Neutrophil (primary cell): ENCODE measurements at regions not wholly inside any gene's neighbourhood (a gene's known extent, or its start where the extent isn't known, plus 50 kb on each side); places are given as distances from the start of the nearest gene placed in this dataset.
A peak's percentile ranks its signal among the peaks of the same experiment; 100 is the strongest.

ENCODE experiments used
- H3K27ac ChIP-seq: fragments of 200-600 bp; sonication (generic); 2 replicates; pipeline ENCODE4 v1.5.1; 2016; ENCODE audit warnings: mild to moderate bottlenecking, moderate library complexity
- H3K27me3 ChIP-seq: fragments of 200-600 bp; sonication (generic); 2 replicates; pipeline ENCODE4 v1.6.0; 2016; ENCODE audit warnings: mild to moderate bottlenecking
- H3K36me3 ChIP-seq: fragments of 200-600 bp; sonication (generic); 2 replicates; pipeline ENCODE4 v1.5.1; 2017
- H3K4me1 ChIP-seq, 2 experiments: fragments of 200-600 bp in 1 of 2; sonication (generic) in 1 of 2; 1 replicate in 1 of 2; 2 replicates in 1 of 2; pipeline versions ENCODE4 v1.5.1 to v1.6.1; 2013 to 2016; ENCODE audit warnings: low read depth in 1 of 2, low read length in 1 of 2, mild to moderate bottlenecking in 1 of 2, moderate library complexity in 1 of 2; ENCODE audit not compliant: control insufficient read depth in 1 of 2, insufficient read depth in 1 of 2
- H3K4me3 ChIP-seq, 2 experiments: fragments of 200-600 bp in 1 of 2; sonication (generic) in 1 of 2; 1 replicate in 1 of 2; 2 replicates in 1 of 2; pipeline ENCODE4 v1.5.1; 2013 to 2016; ENCODE audit warnings: low read depth in 1 of 2, low read length in 1 of 2, mild to moderate bottlenecking in 1 of 2, moderate library complexity in 1 of 2
- H3K9me3 ChIP-seq: fragments of 200-600 bp; sonication (generic); 2 replicates; pipeline ENCODE4 v1.5.1; 2016
- CTCF ChIP-seq: fragments of 200-600 bp; sonication (generic); IDR thresholded peaks from 2 replicates; pipeline ENCODE4 v1.5.1; 2016; ENCODE audit warnings: antibody characterized with exemption

DNA sequence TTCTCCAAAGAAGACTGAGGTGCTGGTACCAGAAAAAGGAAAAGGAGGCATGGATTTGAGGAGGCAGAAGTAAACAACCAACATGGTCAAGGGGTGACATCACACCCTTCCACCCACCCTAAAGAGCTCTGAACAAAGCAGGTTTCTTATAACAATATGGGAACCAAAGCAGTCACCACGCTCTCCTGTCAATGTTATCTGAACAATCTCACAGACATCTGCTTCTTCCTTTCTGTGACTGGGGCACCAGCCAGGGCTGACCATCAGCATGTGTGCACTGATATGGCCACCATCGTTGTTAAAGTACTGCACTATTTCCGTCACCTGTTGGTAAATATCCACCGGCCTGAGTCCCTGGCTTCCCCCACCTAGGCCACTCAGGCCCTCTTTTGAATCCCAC is 252.9 kb downstream of the SHQ1 start:
- Histone ChIP-seq H3K4me3 (no peak overlapping the region), H3K27me3 (no peaks in the 10 kb centered on the region), H3K27ac (no peak overlapping the region), H3K9me3 (no peaks in the 10 kb centered on the region), H3K4me1 (peaks cover 9 to 11% of the 10 kb centered on the region in 2 experiments), H3K36me3 (no peaks in the 10 kb centered on the region)
- no peak for TF ChIP-seq CTCF

- Histone ChIP-seq H3K4me1 (peaks cover 9 to 11% of the 10 kb centered on the region in 2 experiments), H3K36me3 (no peaks in the 10 kb centered on the region)
Observed at GRCh38 chr3:72594615-72595215, 253.5 kb downstream of the SHQ1 start.

DNA sequence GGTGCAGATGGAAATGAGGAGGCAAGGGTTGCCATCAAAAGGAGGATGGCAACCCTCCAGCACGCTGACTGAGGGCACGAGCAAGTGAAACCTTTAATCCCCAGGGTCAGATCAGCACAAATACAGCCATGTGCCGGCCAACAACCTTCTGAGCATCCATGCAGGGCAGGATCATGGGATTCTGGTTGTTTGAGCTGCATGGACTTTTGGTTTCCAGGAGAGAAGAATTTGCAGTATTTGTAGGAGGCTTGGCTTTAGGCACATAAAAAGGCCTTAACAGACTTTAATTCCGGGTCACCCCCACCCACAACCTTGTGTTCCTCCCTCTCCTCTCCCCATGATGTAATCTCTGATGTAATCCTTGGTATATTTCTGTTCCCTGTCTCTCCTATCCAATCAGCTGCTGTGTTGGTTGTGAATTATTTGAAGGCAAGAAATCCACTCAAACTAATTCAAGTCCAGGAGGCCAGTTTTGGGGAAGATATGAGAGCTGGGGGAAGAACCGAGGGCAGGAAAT is 254.3 kb downstream of the SHQ1 start:
- Histone ChIP-seq H3K4me1 (peaks cover 9 to 11% of the 10 kb centered on the region in 2 experiments), H3K27me3 (no peaks in the 10 kb centered on the region)
- no peak for TF ChIP-seq CTCF

More at GRCh38 chr3:72594615-72595215, 253.5 kb downstream of the SHQ1 start:
- TF ChIP-seq CTCF: no peak
- Histone ChIP-seq H3K27me3 (no peaks in the 10 kb centered on the region), H3K9me3 (no peaks in the 10 kb centered on the region), H3K27ac (peak overlapping the region; percentile 12), H3K4me3 (no peak overlapping the region)

DNA sequence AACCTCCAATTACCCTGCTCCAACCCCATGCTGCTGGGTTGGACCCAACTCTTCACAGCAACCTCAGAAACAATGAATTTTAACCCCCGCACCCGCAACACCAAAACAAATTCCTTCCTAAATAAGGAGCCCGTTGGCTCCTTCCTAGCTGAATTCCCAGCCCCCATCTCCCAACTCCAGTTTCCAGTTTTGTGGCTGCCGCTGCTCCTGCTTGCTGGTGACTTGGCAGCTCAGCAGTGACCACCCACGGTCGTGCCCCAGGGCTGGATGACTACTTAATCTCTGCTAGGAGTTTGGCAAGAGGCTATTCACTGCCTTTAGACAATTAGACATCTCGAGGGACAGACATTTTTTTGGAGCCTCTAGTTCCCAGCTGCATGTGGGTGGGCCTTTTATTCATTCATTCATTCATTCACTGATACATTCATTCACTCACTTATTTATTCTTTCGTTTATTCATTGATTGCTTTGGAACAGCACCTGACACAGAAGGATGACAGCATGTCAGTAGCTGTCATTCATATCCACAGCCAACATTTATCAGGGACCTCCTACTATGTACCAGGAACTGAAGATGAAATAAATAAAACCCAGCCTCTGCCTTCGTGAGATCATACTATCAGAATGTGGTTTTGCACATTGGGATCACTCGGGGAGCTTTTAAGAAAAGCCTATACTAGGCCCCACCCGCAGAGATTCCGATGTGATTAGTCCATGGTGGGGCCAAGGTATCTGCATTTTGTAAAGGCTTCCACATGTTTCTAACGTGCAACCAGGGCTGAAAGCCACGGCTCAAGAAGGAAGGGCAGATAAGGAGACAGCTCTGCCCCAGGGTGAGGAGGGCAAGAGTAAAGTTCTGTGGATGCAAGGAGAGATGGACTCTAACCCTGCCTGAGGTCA is 256.5 kb downstream of the SHQ1 start:
- Histone ChIP-seq H3K9me3 (no peaks in the 10 kb centered on the region), H3K27me3 (no peaks in the 10 kb centered on the region), H3K36me3 (no peaks in the 10 kb centered on the region), H3K4me3 (no peak overlapping the region), H3K27ac (no peak overlapping the region), H3K4me1 (peaks cover 9 to 11% of the 10 kb centered on the region in 2 experiments)
- no peak for TF ChIP-seq CTCF

More for the DNA sequence above, 254.3 kb downstream of the SHQ1 start:
- Histone ChIP-seq H3K36me3 (no peaks in the 10 kb centered on the region), H3K9me3 (no peaks in the 10 kb centered on the region), H3K27ac (peak overlapping the region; percentile 12), H3K4me3 (no peak overlapping the region)

DNA sequence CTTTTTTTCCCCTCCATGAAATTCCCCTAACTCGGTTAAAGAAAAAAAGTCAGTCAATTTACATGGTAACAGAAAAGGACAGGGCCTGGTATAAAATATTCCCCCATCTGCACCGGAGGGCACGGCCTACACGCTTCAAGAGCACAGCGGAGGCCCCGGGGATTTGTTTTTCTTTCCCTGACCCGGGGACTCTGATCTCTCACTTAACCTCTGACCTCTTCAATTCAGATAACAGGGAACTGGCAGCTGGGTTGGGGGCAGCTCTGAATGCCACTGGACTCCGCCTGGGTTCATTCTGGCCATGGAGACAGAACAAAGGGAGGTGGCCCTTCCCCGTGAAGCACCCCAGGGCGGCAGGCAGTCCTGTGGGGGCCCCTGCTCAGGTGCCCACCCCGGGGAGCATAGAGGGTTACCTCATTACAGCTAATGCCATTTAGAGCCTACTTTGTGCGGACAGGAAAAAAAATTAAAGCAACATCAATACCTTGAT is 257.5 kb downstream of the SHQ1 start:
- TF ChIP-seq CTCF: no peak
- Histone ChIP-seq H3K27me3 (no peaks in the 10 kb centered on the region), H3K9me3 (no peaks in the 10 kb centered on the region), H3K36me3 (no peaks in the 10 kb centered on the region), H3K27ac (no peak overlapping the region), H3K4me1 (peaks cover 9 to 11% of the 10 kb centered on the region in 2 experiments), H3K4me3 (no peak overlapping the region)
